T-cell (primary cell): ENCODE measurements at regions not wholly inside any gene's neighbourhood (a gene's known extent, or its start where the extent isn't known, plus 50 kb on each side); places are given as distances from the start of the nearest gene placed in this dataset.

Source experiments
- ATAC-seq, 4 experiments: fragments of 200-7000 bp in 3 of 4; fragments of 150-1000 bp in 1 of 4; cut with Tn5 transposase; replicated peaks in 1 of 4; 1 replicate in 3 of 4; 2 replicates in 1 of 4; pipeline ENCODE4 v1.10.0; 2021; ENCODE audit warnings: moderate library complexity in 3 of 4, mild to moderate bottlenecking in 2 of 4, moderate number of reproducible peaks in 1 of 4
- CTCF ChIA-PET, 2 donors: fragments of 300-600 bp; sonication (Branson Sonifier 250); formaldehyde crosslinking; loops; one replicate each; lab custom pipeline; 2022; ENCODE audit warnings: antibody characterized with exemption in 2 of 2; lab: Charles Lee
- POLR2A ChIA-PET, 2 donors: fragments of 300-600 bp; sonication (Branson Sonifier 250); formaldehyde crosslinking; loops; one replicate each; lab custom pipeline; 2022; ENCODE audit warnings: antibody characterized with exemption in 2 of 2; lab: Charles Lee
- DNase-seq, 35 experiments: peaks; one replicate each; pipeline versions ENCODE4 v3.0.0 to v3.0.0-alpha.2; 2013 to 2023
- H3K27ac ChIP-seq: one replicate; pipeline ENCODE4 v1.5.1; 2013; ENCODE audit warnings: low read length
- H3K27me3 ChIP-seq, 2 experiments: replicated peaks in 1 of 2; 1 replicate in 1 of 2; 2 replicates in 1 of 2; pipeline versions ENCODE4 v1.6.1 to v1.7.0; 2013; ENCODE audit warnings: low read length in 1 of 2, mixed read lengths in 1 of 2; ENCODE audit not compliant: control insufficient read depth in 2 of 2, insufficient read depth in 2 of 2; ENCODE audit errors: extremely low read depth in 1 of 2
- H3K36me3 ChIP-seq, 2 donors: 1 replicate in 1 of 2; 2 replicates in 1 of 2; pipeline versions ENCODE4 v1.6.1 to v1.7.0; 2013; ENCODE audit warnings: low read length in 1 of 2; ENCODE audit not compliant: control insufficient read depth in 2 of 2, insufficient read depth in 1 of 2; ENCODE audit errors: extremely low read depth in 1 of 2
- H3K4me1 ChIP-seq, 2 experiments: 1 replicate in 1 of 2; 2 replicates in 1 of 2; pipeline versions ENCODE4 v1.6.1 to v1.7.0; 2013; ENCODE audit warnings: low read length in 2 of 2, mixed read lengths in 1 of 2; ENCODE audit not compliant: insufficient read depth in 2 of 2, control insufficient read depth in 1 of 2; ENCODE audit errors: extremely low read depth in 1 of 2
- H3K4me3 ChIP-seq, 2 donors: 1 replicate in 1 of 2; 2 replicates in 1 of 2; pipeline versions ENCODE4 v1.5.1 to v1.7.0; 2013; ENCODE audit warnings: mild to moderate bottlenecking in 2 of 2, low read length in 1 of 2, moderate library complexity in 1 of 2; ENCODE audit not compliant: control insufficient read depth in 1 of 2; ENCODE audit errors: extremely low read depth in 1 of 2
- H3K9me3 ChIP-seq: 2 replicates; pipeline ENCODE4 v1.7.0; 2013
- H3K27ac Mint-ChIP-seq, 2 donors: one replicate each; pipeline ENCODE4 v1.8.0; 2020 to 2021; ENCODE audit warnings: mild to moderate bottlenecking in 2 of 2, mixed read lengths in 2 of 2
- H3K27me3 Mint-ChIP-seq, 2 donors: one replicate each; pipeline ENCODE4 v1.8.0; 2021 to 2022; ENCODE audit warnings: mixed read lengths in 2 of 2
- H3K36me3 Mint-ChIP-seq: one replicate; pipeline ENCODE4 v1.8.0; 2021; ENCODE audit warnings: mixed read lengths
- H3K4me1 Mint-ChIP-seq, 3 donors: one replicate each; pipeline ENCODE4 v1.8.0; 2020 to 2022; ENCODE audit warnings: mixed read lengths in 3 of 3, mild to moderate bottlenecking in 1 of 3
- H3K4me3 Mint-ChIP-seq, 3 donors: one replicate each; pipeline ENCODE4 v1.8.0; 2020 to 2022; ENCODE audit warnings: mild to moderate bottlenecking in 3 of 3, mixed read lengths in 3 of 3, moderate library complexity in 3 of 3
- H3K9me3 Mint-ChIP-seq, 3 donors: one replicate each; pipeline ENCODE4 v1.8.0; 2020 to 2022; ENCODE audit warnings: mixed read lengths in 3 of 3
- WGBS: methylation state at CpG from one replicate; pipeline ENCODE4 v1.1.5; 2013; ENCODE audit warnings: missing lambda C conversion rate; ENCODE audit not compliant: insufficient coverage; 5-methylcytosine and 5-hydroxymethylcytosine counted together

DNA sequence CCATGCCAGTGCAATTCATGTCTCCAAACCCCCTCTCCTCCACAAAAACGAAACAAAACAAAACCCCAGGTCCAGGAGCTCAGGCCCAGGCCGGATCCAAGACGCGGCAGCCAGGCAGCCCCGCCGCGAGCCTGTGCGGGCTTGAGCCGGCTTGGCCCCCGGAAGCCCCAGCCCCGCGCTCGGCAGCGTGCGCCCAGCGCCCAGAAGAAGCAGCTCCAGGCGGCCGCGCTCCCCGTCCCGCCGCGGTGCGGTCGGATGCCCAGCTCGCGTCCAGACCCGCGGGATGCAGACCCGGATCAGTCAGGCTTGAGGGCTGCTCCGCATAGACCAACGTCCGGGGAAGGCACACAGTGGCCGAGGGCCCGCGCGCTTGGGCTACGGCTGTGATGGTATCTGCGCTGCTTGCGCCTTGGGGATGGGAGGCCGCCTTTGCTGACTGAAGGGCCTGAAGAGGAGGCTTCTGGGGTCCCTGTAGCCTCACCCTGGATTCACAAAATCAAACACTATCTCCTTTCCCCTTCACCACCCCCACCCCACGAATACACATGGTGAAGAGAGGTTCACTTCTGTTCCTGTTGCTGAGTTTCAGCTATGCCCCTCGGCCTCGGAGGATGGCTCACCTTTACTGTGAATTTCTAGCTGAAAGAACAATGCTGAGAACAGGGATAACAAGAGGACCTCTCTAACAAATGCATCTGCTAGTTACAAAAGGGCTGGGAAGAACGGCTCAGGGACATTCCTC, 79.9 kb upstream of the EN2 start:
- H3K36me3 ChIP-seq: no peaks in the 10 kb centered on the region
- H3K27ac ChIP-seq: no peak overlapping the region
- Mint-ChIP-seq H3K9me3 (no peaks in the 10 kb centered on the region), H3K4me1 (peaks cover 43 to 62% (median 46%) of the 10 kb centered on the region in 3 donors), H3K27me3 (peaks cover 68 to 82% of the 10 kb centered on the region in 2 donors), H3K27ac (no peak overlapping the region), H3K36me3 (no peaks in the 10 kb centered on the region), H3K4me3 (no peak overlapping the region)
- no peak overlapping the region for H3K4me3 ChIP-seq
- WGBS: 1% methylated on average over 31 of the region's 45 CpGs
- CTCF ChIA-PET: interaction anchor here in 1 of 2 donors (0.6 kb wide), 1 partner anchor 1403 kb away, joined by 3 read pairs; no protein-coding TSS in a partner anchor
- no peak for DNase-seq
- no peaks in the 10 kb centered on the region for H3K9me3 ChIP-seq
- POLR2A ChIA-PET: interaction anchor here in 1 of 2 donors (0.6 kb wide), 1 partner anchor 368 kb away, joined by 4 read pairs; no protein-coding TSS in a partner anchor
- H3K27me3 ChIP-seq: peaks cover 39 to 83% of the 10 kb centered on the region in 2 experiments
- ATAC-seq: no peak
- peaks cover 0 to 45% of the 10 kb centered on the region in 2 experiments for H3K4me1 ChIP-seq

DNA sequence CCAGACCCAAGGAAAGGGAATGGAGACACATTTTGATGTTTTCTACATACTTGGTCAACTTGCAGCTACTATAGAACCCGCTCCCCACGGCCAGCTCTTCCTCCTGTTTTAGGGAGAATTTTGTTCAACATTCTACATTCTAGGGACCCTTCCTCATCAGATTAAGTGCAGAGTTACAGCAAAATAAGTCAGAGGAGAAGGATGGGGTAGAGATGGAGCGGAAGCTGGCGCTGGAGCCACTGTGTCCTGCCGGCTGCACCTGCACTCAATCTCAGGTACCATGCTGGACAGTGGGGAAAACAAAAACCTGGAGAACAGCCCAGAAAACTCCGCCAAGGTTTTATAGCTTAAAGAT, 79.4 kb upstream of the EN2 start:
- Histone ChIP-seq H3K4me3 (no peak overlapping the region), H3K27me3 (peaks cover 35 to 81% of the 10 kb centered on the region in 2 experiments), H3K36me3 (no peaks in the 10 kb centered on the region), H3K9me3 (no peaks in the 10 kb centered on the region), H3K4me1 (peaks cover 0 to 40% of the 10 kb centered on the region in 2 experiments), H3K27ac (no peak overlapping the region)
- no peaks in the 10 kb centered on the region for H3K9me3 Mint-ChIP-seq
- WGBS: 24% methylated on average over 3 of the region's 6 CpGs
- ChIA-PET CTCF (interaction anchor here in 1 of 2 donors (0.6 kb wide), 1 partner anchor 1402 kb away, joined by 3 read pairs; no protein-coding TSS in a partner anchor), POLR2A (interaction anchor here in 1 of 2 donors (0.6 kb wide), 1 partner anchor 367 kb away, joined by 4 read pairs; no protein-coding TSS in a partner anchor)
- H3K4me1 Mint-ChIP-seq: peaks cover 38 to 58% (median 41%) of the 10 kb centered on the region in 3 donors
- no peak overlapping the region for H3K4me3 Mint-ChIP-seq
- peaks cover 63 to 82% of the 10 kb centered on the region in 2 donors for H3K27me3 Mint-ChIP-seq
- H3K27ac Mint-ChIP-seq: no peak overlapping the region
- DNase-seq (no peak), ATAC-seq (no peak)
- H3K36me3 Mint-ChIP-seq: no peaks in the 10 kb centered on the region

DNA sequence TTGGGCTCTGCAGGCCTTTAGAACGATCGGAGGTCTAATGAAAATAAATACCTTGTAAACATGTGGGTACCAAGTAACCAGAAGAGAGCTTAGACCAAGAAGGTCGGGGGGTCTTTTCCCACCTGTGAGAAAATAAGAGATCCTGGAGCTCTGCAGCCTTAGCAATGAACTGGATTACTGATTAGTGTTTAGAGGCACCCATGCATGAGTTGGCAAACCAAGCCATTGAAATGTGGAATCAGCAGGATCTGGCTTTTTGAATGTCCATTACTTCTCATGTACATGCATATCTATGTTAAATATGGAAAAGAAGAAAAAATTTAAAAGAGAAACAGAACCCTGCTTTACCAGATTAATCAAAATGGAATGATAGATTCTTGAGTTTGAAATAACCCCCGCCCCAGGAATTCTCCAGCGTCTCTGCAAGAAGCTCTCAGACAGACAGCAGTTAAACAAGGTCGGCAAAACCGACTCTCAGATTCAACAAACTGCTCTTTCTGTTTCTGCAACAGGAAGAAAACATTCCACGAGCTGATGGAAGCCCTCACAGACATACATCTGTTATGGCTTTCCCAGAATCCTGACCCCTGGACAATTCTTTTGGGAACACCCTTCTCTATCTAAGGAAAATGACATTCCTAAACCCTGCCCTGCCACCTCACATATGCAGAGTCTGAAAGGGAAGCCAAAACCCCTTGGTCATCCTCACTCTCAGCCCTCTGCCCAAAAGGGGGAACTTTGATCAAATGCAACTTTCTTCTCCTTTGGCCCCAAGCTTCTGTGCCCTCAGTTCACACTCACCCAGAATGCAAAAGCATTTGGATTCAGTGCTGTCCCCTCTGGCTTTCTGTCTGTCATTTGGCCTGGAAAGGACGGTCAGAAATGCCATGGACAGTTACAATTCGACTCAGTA, 78.7 kb upstream of the EN2 start:
- Histone ChIP-seq H3K4me1 (peaks cover 0 to 35% of the 10 kb centered on the region in 2 experiments), H3K4me3 (no peak overlapping the region), H3K27ac (no peak overlapping the region), H3K36me3 (no peaks in the 10 kb centered on the region), H3K27me3 (peaks cover 35 to 82% of the 10 kb centered on the region in 2 experiments), H3K9me3 (no peaks in the 10 kb centered on the region)
- Mint-ChIP-seq H3K27ac (peak overlapping the region in 1 of 2 donors; percentile 58), H3K27me3 (peaks cover 64 to 85% of the 10 kb centered on the region in 2 donors), H3K4me1 (peaks cover 37 to 56% (median 38%) of the 10 kb centered on the region in 3 donors), H3K36me3 (no peaks in the 10 kb centered on the region), H3K4me3 (no peak overlapping the region), H3K9me3 (no peaks in the 10 kb centered on the region)
- ChIA-PET CTCF (interaction anchor here in 1 of 2 donors (0.6 to 1.0 kb wide), 4 partner anchors 34 to 1401 kb away, joined by 3 to 5 read pairs (median 3); no protein-coding TSS in a partner anchor), POLR2A (interaction anchor here in 1 of 2 donors (0.5 to 0.6 kb wide), 2 partner anchors 75 to 367 kb away, joined by 4 to 8 read pairs; no protein-coding TSS in a partner anchor)
- DNase-seq: no peak
- no peak for ATAC-seq
- 13% methylated on average over 7 of the region's 10 CpGs for WGBS

DNA sequence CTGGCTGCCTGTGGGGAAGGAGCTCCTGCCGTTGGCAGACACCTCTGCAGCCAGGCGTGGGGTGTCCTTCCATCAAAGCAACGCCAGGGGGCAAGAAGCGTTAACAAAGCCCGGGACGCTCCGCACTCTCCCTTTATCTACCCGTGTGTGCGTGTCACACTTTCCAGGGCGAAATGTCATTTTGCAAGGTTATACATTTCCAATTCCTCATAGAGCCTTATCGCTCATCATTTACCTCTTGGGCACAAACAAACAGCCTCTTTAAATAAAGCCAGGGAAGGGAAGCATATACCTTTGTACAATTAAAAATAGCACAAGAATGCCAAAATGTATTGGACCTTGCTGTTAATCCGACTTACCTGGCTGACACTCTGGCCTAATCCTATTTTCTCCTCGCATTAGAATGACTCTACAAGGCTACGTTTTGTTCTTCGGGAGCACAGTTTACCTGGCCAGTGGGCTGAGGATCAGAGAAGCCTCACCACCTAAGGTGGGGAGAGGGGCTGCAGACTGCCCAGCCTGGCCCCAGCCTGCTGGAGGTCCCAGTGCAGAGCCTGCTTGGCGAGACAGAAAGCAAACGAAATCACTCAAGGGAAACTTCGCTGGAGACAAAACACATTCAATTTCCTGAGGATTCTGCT, 77.6 kb upstream of the EN2 start:
- Mint-ChIP-seq H3K4me1 (peaks cover 30 to 46% (median 30%) of the 10 kb centered on the region in 3 donors), H3K27me3 (peaks cover 66 to 88% of the 10 kb centered on the region in 2 donors), H3K9me3 (no peaks in the 10 kb centered on the region), H3K27ac (peak overlapping the region in 1 of 2 donors; percentile 53), H3K4me3 (peak overlapping the region in 2 of 3 donors; percentile 13), H3K36me3 (no peaks in the 10 kb centered on the region)
- H3K4me3 ChIP-seq: no peak overlapping the region
- no peak overlapping the region for H3K27ac ChIP-seq
- ATAC-seq: peak; percentile 78 to 83 (median 80)
- ChIA-PET POLR2A (no interaction called here), CTCF (interaction anchor here (0.6 to 1.2 kb wide), 5 partner anchors 37 to 452 kb away, joined by 3 to 10 read pairs (median 3); no protein-coding TSS in a partner anchor)
- H3K9me3 ChIP-seq: no peaks in the 10 kb centered on the region
- peak in 33 of 35 experiments; percentile 6 to 70 (median 52) for DNase-seq
- 5% methylated on average over 15 of the region's 18 CpGs for whole genome bisulfite sequencing
- no peaks in the 10 kb centered on the region for H3K36me3 ChIP-seq
- H3K27me3 ChIP-seq: peaks cover 35 to 79% of the 10 kb centered on the region in 2 experiments
- H3K4me1 ChIP-seq: peaks cover 0 to 24% of the 10 kb centered on the region in 2 experiments

GRCh38 chr7:155380976-155381851, 76.7 kb upstream of the EN2 start:
- H3K4me3 ChIP-seq: no peak overlapping the region
- no peak for ATAC-seq
- Mint-ChIP-seq H3K4me3 (peak overlapping the region; percentile 13 to 63 (median 17)), H3K9me3 (no peaks in the 10 kb centered on the region), H3K27me3 (peaks cover 65 to 87% of the 10 kb centered on the region in 2 donors), H3K4me1 (peaks cover 21 to 38% (median 23%) of the 10 kb centered on the region in 3 donors), H3K27ac (no peak overlapping the region), H3K36me3 (no peaks in the 10 kb centered on the region)
- H3K4me1 ChIP-seq: peaks cover 0 to 17% of the 10 kb centered on the region in 2 experiments
- H3K9me3 ChIP-seq: no peaks in the 10 kb centered on the region
- POLR2A ChIA-PET: no interaction called here
- CTCF ChIA-PET: interaction anchor here (1.0 to 1.2 kb wide), 3 partner anchors 38 to 389 kb away, joined by 3 to 10 read pairs (median 5); no protein-coding TSS in a partner anchor
- no peaks in the 10 kb centered on the region for H3K36me3 ChIP-seq
- no peak overlapping the region for H3K27ac ChIP-seq
- DNase-seq: no peak
- WGBS: 9% methylated on average over 29 of the region's 42 CpGs
- peaks cover 28 to 75% of the 10 kb centered on the region in 2 experiments for H3K27me3 ChIP-seq
